DMS 273 (cell line): ENCODE measurements at regions not wholly inside any gene's neighbourhood (a gene's known extent, or its start where the extent isn't known, plus 50 kb on each side); places are given as distances from the start of the nearest gene placed in this dataset.

Experiments
- DNase-seq: peaks from one replicate; lab custom pipeline; 2025; ENCODE audit not compliant: unreplicated experiment; lab: John Stamatoyannopoulos, UW

DNA sequence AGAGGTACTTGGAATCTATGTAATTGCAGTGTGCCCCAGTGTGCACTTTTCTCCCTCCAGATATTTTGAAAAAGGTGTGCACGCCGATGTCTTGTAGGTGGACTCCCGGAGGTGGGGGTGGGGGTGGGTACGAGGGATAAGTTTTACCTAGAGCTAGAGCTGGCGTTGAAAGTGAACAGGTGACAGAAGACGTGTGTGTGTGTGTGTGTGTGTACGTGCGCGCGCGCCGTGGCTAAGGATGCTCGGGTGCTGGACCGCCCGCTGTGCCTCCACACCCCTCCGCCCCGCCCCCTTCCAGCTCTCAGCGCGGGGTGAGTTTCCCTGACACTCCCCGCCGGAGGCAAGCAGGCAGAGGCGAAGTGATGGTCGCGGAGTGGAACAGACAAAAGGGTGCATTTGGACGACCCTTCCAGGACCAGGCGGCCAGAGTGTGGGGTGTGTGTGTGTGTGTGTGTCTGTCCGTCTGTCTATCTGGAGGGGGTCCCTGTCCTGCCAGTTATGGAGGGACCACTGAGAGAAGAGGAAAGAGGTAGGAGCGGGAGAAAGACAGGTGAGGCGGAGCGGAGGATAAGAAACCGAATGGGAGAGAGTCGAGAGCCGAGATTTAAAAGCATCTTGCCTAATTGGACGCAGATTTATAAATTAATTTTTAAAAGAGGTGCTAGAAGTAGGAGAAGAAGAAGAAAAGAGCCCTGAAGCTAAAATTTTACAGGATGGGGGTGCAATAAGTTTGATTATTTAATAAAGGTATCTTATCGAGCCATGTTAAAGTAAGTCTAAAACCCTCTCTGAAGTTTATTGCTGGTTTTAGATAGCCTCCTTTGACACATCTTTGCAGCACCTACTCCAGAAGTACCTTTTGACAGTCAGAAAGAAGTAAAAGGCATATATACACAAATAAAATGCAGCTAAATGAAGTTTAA, 335.8 kb upstream of the THRB start:
- DNase-seq: peak; percentile 20

DNA sequence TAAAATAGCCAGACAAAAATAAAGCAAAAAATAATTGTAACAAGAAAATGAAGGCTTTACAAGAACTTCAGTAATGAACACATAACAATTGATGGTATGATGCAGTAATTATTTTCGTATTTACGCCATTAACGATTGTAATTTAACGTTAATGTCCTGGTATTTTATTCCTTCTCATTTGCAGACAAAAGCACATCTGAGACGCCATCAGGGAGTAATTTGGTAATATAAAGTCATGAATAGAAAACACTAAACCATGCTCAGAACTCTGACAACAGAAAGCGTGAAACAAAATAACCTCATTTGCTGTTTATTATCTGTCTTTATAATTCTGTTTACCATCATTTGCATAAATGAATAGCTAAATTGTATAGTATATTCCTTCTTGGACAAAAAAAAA, 336.6 kb upstream of the THRB start:
- DNase-seq: no peak

DNA sequence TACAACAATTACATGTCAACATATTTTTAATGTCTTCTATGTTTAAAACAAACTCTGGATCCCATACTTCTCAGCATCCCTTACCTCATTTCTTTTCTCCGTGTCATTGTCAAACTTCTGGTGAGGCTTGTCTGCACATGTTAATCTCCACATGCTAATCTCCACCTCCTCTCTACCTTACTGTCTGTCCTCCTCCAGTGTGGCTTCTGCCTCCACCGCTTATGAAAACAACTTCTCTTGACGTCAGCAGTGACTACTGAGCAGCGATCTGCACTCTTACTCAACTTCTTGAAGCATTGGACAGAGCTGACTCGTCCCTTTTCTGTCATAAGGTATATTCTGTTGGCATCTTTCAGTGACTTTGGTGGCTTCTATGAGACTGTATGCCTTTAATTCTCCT, 338.2 kb upstream of the THRB start:
- no peak for DNase-seq

DNA sequence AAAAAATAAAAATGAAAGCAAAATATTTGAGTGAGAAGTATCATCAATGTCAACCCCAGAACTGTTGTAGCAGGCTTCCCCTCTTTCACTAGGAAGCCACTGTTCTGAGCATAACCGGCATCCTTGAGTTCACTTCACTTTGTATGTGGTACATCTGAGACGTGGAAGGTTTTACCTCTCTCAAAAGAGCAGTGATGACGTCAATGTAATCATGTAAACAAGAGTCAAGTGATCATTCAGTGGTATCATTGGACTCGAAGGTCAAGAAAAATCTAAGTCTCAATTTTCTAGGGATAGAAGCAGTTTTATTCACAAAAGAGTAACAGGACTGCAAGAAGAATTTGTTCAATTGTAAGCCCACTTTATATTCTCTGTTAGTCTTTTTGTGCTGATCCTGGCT, 339.8 kb upstream of the THRB start:
- DNase-seq: no peak

DNA sequence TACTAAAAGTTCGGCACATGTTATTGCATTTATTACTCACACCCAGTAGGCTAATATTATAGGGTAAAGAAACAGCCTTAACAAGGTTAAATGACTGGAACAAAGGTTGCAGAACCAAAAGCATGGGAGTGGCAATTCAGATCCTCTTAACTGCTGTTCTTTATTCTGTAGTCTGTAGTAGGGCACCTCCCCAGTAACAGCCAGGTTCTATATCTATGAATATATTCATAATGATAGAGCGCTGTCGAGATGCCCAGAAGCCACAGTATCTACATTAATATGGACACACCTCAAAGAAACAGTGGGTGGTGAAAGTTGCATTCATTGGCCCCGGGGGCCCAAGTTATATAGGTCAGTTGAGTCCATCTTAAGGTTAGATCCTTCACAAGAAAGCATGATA, 340.9 kb upstream of the THRB start:
- no peak for DNase-seq

DNA sequence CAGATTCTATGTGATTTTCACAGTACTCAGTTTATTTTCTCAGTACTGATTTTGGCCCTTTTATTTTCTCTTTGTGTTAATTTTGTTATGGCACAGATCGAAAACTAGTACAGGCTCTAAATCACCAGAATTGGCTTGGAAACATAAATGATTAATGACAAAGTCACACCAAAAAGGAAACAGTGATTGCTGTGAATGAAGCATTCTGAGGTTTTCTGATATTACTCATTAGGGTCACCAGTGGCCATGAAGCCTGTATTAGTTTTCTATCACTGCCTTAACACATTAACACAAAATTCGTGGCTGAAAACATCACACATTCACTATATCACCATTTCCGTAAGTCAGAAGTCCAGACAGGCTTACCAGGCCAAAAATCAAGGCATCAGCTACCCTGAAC, 343.0 kb upstream of the THRB start:
- DNase-seq: no peak

DNA sequence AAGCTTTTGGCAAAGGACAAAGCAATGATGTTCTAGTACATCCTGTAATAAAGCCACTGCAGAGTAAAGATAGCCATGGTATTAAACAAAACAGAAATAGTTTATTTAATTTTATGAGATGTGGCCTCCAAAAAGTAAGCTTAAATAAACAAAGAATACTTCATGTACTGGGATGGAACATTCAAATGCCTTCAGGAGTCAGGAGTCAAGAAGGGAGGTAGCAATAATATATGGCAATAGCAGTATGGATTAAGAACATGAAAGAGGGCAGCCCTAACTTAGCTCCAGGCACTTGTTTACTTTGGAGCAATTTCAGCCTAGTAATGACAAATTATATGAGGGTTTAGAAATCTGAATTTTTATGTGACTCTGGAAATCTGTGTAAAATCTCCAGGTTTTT, 343.9 kb upstream of the THRB start:
- DNase-seq: no peak

DNA sequence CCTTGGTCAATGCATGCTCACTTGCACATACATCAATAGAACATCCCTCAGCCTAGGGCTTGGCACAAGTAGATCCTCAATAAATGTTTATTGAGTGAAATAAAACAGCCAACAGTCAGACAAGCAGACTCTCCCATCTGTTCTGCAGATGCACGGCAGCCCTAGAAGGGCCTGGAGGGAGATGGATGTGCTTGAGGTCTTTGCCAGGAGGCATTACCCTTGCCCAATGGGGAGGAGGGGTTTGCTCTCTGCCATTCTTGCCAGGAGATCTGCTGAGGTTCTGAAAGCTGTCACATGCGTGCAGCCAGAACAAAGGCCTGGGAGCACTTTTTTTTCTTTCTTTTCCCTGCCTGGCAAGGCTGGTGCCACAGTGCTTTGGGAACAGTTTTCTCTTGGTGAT, 349.3 kb upstream of the THRB start:
- DNase-seq: peak; percentile 53

DNA sequence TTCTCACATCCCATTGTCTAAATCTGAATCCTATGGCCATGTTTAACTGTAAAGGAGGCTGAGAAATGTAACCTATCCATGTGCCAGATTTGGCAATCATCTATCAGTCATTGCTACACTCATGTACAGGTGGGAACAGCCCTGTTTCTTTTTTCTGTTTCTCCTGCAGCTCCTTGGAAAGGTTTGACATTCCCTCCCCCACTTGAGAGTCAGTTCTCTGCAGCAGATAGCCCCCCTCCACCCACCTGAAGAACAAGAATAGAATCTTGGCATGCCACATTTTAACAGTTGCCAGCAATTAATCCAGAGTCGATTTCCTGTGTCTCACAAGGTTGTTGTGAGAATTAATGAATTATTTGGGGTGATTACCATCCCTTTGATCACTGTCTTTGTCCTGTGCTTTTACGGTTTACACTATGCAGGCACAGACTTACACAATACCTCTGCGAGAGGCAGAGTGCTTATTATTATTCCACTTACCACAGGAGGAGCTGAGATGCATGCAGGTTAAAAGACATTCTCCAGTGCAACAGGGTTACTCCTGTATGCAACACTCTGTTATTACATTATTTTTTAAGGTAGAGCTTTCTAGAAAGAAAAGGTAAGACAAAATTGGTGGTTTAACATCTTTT, 351.0 kb upstream of the THRB start:
- no peak for DNase-seq

DNA sequence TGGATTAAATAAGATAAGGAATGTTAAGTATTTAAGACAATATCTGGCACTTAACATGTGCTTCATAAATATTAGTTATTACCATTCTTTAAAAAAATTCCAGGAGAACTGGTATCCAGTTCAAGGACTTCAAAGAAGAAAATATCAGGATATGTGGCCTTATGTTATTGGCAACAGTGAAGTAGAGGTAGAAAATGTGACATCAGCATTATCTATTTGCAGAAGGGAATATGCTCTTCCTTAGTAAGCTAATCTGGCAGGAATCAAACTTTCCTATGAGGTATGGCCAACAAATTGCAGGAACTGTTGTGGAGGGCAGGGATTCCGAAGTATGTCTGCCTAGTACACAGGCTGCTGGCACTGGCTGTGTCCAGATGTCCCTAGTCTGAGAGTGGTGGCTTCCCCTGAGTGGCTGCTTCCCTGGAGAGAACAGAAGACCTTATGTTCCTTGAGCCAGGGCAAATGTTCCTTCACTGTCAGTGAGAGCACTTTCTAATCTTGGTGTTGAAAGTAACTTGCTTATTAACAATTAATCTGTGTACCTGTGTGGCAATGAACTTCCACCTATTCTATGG, 351.7 kb upstream of the THRB start:
- peak; percentile 35 for DNase-seq

DNA sequence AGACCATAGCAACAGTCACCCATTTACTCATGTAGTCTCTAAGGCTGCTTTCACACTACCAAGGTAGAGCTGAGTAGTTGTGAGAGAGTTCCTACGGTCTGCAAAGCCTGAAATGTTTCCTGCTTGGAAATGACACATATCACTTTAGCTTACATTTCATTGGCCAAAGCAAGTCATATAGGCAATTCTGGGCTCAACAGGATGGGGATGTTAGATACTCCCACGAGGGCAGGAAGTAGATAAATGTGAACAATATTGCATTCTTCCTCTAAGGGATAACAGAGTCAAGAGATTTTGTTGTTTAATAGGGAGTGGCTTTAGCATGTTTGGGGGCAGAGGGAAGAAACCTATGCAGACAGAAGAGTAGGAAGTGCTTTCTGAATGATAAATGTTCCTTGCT, 355.6 kb upstream of the THRB start:
- DNase-seq: no peak

DNA sequence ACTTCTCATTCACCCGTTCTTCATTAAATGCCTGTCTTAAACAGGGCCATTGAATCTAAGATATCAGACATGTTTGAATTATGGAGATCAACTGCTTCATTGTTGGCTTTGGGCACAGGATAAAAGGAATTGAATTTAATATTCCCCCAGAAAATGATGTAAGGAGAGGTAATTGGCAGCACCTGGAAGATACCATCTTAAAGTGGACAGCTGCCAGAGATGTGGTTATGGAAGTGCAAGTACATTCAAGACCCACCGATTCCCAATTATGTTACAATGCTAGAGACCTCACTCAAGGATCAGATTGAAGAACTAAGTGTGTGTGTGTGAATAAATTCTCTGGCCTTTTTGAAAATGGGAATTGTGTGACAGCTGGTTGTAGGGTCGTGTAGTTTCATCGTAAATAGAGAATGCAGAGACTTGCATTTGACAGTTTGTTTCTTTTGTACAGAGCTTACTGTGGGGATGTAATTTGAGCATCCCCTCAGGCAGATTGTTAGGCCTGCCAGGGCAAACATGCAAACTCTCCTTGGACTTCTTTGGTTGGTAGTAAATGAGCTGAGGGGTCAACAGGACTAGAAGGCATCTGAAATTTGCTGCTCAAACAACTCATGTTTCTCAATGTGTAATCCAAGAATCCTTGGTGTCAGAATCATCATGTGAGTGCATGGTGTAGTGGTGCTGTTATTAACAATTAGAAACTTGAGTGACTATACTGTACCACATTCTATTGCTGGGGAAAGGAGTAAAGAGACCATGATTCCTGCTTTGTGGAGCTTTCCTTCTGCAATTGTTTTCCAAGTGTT, 359.2 kb upstream of the THRB start:
- DNase-seq: peak; percentile 50

DNA sequence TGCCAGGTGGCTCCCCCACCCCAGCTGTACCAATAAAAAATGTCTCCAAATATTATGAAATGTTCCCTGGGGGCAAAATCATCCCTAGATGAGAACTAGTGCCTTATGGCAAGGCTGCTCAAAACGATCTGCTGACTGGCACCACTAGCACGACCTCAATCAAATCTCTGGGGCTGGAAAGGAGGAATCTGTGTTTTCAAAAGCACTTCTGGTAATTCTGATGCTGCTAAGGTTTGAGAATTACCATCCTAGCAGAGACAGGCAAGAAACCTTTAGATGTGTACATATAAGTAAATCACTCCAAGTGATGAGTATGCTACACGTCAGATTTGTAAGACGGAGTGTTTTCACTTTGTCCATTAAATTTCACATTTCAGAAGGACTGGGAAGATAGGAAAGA, 360.1 kb upstream of the THRB start:
- peak; percentile 13 for DNase-seq

DNA sequence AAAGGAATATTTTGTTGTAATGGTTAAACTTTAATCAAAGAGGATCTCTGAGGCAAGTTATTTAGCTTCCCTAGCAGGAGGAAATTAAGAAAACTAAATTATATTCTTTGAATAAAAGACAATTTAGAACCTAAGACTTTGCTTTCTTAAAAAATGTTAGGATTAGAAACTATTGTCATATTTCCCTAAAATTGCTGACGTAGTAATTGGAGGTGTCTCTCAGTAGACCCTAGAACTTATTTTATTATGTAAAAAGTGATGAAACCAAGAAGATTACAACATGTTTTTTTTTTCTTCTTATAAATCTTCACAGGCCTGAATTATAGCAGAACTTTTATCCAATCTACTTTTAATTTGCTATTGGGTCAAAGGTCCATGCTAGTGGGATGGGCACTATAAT, 363.3 kb upstream of the THRB start:
- DNase-seq: no peak

DNA sequence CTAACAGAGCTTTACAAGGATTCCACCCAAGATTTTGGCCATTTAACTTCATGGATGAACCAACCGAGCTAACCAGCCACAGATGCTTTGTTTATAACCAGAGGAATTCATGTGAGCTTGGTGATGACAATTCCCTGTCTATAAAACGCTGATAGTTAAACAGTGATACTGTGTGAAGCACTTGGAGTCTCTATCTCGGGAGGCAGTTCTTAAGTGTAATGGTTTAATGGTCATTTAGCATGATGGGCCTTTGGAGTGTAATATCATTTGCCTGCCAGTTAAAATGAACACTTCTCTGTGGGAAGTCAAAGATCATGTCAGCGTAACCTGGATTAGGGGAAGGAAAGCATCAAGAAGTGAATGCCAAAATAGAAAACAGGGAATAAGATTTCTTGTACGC, 368.6 kb upstream of the THRB start:
- DNase-seq: no peak

DNA sequence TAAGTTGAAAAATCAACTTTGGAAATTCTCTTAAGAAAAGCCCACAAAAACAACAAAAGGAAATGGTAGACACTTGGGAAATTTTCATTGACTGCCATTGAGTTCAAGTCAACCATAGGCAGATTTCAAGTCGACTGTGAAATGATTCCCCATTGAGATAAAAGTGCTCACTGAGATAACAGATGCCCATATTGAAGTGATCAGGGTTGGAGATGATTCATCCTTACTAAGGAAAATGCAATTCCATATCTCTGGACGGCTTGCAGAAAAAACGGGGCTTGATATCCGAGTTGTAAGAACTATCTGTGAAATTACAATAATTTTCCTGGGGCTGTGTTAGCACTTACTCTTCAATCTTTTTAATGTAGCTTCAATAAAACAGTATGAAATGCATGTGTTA, 373.1 kb upstream of the THRB start:
- no peak for DNase-seq

DNA sequence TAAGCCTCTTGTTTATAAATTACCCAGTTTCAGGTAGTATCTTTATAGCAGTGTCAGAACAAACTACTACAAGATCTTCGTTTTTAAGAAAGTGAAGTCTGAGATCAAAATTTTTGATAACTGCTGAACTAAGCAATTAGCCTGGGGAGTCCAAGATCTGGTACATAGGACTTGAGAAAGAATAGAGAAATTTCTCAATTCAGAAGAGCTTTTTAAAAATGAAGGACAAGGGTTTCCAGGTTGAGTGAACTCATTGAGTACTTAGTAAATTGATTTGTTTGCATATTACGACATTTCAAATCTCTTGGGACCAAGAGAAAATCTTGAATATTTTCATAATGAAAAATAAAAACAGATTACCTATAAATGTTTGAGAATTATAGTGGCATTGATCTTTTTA, 386.6 kb upstream of the THRB start:
- no peak for DNase-seq

DNA sequence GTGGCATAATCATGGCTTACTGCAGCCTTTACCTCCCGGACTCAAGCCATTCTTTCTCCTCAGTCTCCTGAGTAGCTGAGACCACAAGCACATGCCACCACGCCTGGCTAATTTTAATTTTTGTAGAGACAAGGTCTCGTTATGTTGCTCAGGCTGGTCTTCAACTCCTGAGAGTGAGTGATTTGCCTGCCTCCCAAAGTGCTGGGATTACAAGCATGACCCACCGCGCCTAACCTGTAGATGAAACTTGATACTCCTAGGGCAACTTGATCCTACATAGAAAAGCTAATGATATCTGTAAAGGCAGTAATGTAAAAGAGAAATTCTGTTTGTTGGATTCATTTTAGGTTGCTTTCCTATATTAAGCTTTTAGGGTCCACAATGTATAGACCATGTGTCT, 391.9 kb upstream of the THRB start:
- DNase-seq: no peak

DNA sequence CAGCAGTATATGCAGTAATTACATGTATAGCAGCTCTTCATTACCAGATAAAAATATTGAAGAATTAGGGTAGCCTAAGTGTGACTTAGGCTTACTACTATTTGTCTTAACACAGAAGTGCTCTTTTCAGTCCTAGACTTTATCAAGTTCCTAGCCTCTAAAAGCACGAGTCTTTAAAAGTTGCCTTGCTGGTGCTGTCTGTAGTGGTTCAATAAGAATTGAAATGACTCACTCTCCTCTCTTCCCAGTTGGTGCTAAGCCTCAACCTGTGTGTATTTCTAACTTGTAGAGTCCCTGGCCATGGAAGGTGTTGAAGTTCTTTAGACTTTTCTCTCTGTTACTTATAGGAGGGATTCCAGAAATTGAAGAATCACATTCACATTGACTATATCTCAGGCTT, 395.4 kb upstream of the THRB start:
- no peak for DNase-seq

DNA sequence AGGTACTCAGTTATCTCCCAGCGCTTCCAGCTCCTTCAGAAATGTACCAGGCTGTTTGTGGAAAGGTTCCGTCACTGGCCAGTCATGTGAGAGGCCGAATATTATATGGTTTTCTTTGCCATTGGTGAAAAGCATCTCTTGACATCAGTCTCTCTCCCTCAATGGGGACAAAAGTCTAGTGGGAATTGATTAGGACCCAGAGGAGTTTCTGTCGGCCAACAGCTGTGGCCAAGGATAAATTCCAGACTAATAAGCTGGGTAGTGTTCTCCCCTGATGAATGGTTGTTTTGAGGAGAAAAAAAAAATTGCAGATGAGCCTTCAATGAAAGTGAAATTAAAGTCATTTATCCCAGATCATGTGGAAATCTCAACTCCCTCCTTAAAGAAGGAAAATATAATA, 404.7 kb upstream of the THRB start:
- DNase-seq: no peak

DNA sequence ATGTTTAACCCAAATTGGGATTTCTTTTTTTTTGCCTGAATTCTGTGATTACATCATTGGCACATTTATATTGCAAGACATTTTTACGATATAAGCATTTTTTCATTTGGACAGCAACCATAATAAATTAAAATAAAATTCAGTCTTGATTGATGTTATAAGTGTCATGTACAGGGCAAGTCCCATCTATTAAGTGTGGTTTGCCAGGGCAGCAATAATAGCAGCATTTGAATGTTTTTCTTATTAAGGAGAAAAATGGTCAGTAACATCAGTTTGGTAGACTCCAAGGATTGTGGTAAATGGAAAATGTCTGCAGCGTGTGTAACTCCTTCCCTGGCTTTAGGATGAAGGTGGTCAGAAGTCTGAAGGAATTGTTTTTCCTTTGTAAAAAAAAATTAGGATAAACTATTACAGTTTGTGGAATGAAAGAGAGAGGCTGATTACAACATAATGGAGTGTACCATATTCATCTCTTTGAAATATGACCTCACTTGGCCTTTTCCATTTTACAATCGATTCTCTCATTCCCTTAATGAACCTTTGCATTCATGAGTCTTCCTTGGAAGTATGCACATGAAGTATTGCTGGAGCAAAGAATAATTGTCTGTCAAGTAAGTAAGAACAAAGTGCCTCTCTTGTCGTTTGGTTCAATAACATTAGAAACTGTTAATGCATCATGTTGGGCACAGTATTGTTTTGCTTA, 405.4 kb upstream of the THRB start:
- no peak for DNase-seq
